Peyer's patch (tissue), 4 donors: ENCODE measurements at regions not wholly inside any gene's neighbourhood (a gene's known extent, or its start where the extent isn't known, plus 50 kb on each side); places are given as distances from the start of the nearest gene placed in this dataset.

Source experiments
- CTCF ChIP-seq, 6 experiments: fragments of 450-650 bp in 4 of 6; fragments of 200-600 bp in 2 of 6; sonication (generic) in 1 of 6; IDR thresholded peaks; one replicate each; pipeline ENCODE4 v1.5.1; 2017 to 2019; ENCODE audit warnings: antibody characterized with exemption in 6 of 6, mild to moderate bottlenecking in 3 of 6, moderate library complexity in 1 of 6
- POLR2A ChIP-seq, 2 donors: fragments of 450-650 bp; IDR thresholded peaks; one replicate each; pipeline ENCODE4 v1.5.1; 2017; ENCODE audit warnings: antibody characterized with exemption in 2 of 2, mild to moderate bottlenecking in 2 of 2, moderate library complexity in 2 of 2

GRCh38 chr14:76687611-76688382 is 73.5 kb upstream of the VASH1 start:
- TF ChIP-seq CTCF (IDR thresholded peaks at IDR 0.05) (no peak), POLR2A (IDR thresholded peaks at IDR 0.05) (no peak)
